Stomach (tissue), 8 donors: ENCODE measurements at regions not wholly inside any gene's neighbourhood (a gene's known extent, or its start where the extent isn't known, plus 50 kb on each side); places are given as distances from the start of the nearest gene placed in this dataset.
"Not testable (repeated sequence)": the region's sequence is repeated elsewhere in the genome, so short reads cannot be mapped to it uniquely, and the experiment has no call there.

Experiments
- DNase-seq, 2 donors: peaks; one replicate each; pipeline versions ENCODE4 v3.0.0 to v3.0.0-alpha.2; 2013 to 2019
- H3K27ac ChIP-seq, 5 donors: fragments of 200-600 bp in 4 of 5; sonication (generic) in 4 of 5; one replicate each; pipeline ENCODE4 v1.5.1; 2013 to 2019; ENCODE audit warnings: mild to moderate bottlenecking in 1 of 5, moderate library complexity in 1 of 5
- H3K27me3 ChIP-seq, 3 donors: fragments of 200-600 bp; sonication (generic); one replicate each; pipeline ENCODE4 v1.5.1; 2017 to 2019; ENCODE audit warnings: mixed run types in 1 of 3
- H3K36me3 ChIP-seq, 4 donors: fragments of 200-600 bp; sonication (generic); 1 replicate in 3 of 4; 2 replicates in 1 of 4; pipeline ENCODE4 v1.5.1; 2016 to 2019
- H3K4me1 ChIP-seq, 4 donors: fragments of 200-600 bp; sonication (generic); one replicate each; pipeline ENCODE4 v1.5.1; 2016 to 2019
- H3K4me3 ChIP-seq, 4 donors: fragments of 200-600 bp; sonication (generic) in 3 of 4; one replicate each; pipeline ENCODE4 v1.5.1; 2016 to 2019; ENCODE audit warnings: mild to moderate bottlenecking in 1 of 4
- H3K9me3 ChIP-seq, 4 donors: fragments of 200-600 bp; sonication (generic); one replicate each; pipeline ENCODE4 v1.5.1; 2016 to 2019
- EP300 ChIP-seq: sonication (generic); formaldehyde crosslinking; IDR thresholded peaks from one replicate; pipeline ENCODE4 v1.6.1; 2017; ENCODE audit warnings: antibody characterized with exemption
- POLR2A ChIP-seq, 4 donors: fragments of 450-650 bp; IDR thresholded peaks; one replicate each; pipeline ENCODE4 v1.6.1; 2016; ENCODE audit warnings: antibody characterized with exemption in 4 of 4, control low read depth in 2 of 4, mild to moderate bottlenecking in 1 of 4, moderate library complexity in 1 of 4
- POLR2AphosphoS5 ChIP-seq, 3 donors: sonication (generic); formaldehyde crosslinking; IDR thresholded peaks; one replicate each; pipeline ENCODE4 v1.6.1; 2016; ENCODE audit warnings: antibody characterized with exemption in 3 of 3
- WGBS, 5 donors: extraction: QIAGEN DNeasy Blood & Tissue Kit in 3 of 5; methylation state at CpG; one replicate each; pipeline versions ENCODE4 v1.1.5 to v1.1.7; 2013 to 2018; 5-methylcytosine and 5-hydroxymethylcytosine counted together
- intact Hi-C: fragments of 100-400 bp; cut with DNase I; formaldehyde crosslinking; loops from one replicate; pipeline ENCODE4 v1.15.1; 2023; ENCODE audit warnings: low total_unique reads
- TF ChIP-seq, protein P1 (sequence below), 7 experiments: fragments of 450-650 bp in 4 of 7; fragments of 200-600 bp in 3 of 7; sonication (generic) in 3 of 7; IDR thresholded peaks; one replicate each; pipeline ENCODE4 v1.5.1; 2016 to 2019; ENCODE audit warnings: antibody characterized with exemption in 7 of 7, control low read depth in 2 of 7, mild to moderate bottlenecking in 1 of 7
- donor health status: healthy with polysubstance abuse.
- donor health status: Bipolar disorder and iron deficiency.
- donor health status: healthy.

DNA sequence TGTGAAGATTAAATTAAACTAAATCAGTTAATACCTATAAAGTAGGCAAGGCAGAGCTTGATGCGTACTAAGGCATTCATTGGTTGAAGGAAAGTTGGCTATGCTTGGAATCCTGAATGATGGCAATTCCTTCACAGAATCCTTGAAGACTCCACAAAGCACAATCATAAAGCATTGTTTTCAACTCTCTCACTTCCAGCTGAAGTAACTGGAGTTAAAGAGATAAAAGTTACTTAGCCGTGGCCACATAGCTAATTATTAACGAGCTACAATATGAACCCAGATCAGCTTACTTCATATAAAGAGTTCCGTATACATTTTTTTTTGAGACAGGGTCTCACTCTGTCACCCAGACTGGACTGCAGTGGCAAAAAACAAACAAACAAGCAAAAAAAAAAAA lies 483.9 kb upstream of the DDX18 start:
- intact Hi-C loops: no loop called here
- 23 to 60% (median 53%) methylated on average over 4 of the region's 4 CpGs for WGBS, 5 donors
- no peaks in the 10 kb centered on the region for H3K36me3 ChIP-seq
- TF ChIP-seq POLR2A (IDR thresholded peaks at IDR 0.05) (no peak), POLR2AphosphoS5 (IDR thresholded peaks at IDR 0.05) (no peak), EP300 (no peak)
- TF ChIP-seq, protein P1, sequence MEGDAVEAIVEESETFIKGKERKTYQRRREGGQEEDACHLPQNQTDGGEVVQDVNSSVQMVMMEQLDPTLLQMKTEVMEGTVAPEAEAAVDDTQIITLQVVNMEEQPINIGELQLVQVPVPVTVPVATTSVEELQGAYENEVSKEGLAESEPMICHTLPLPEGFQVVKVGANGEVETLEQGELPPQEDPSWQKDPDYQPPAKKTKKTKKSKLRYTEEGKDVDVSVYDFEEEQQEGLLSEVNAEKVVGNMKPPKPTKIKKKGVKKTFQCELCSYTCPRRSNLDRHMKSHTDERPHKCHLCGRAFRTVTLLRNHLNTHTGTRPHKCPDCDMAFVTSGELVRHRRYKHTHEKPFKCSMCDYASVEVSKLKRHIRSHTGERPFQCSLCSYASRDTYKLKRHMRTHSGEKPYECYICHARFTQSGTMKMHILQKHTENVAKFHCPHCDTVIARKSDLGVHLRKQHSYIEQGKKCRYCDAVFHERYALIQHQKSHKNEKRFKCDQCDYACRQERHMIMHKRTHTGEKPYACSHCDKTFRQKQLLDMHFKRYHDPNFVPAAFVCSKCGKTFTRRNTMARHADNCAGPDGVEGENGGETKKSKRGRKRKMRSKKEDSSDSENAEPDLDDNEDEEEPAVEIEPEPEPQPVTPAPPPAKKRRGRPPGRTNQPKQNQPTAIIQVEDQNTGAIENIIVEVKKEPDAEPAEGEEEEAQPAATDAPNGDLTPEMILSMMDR (IDR thresholded peaks at IDR 0.05): no peak
- H3K4me1 ChIP-seq: no peaks in the 10 kb centered on the region
- H3K27me3 ChIP-seq: no peaks in the 10 kb centered on the region
- no peak overlapping the region for H3K4me3 ChIP-seq
- DNase-seq: peak in 1 of 2 donors; percentile 24
- H3K27ac ChIP-seq: no peak overlapping the region
- H3K9me3 ChIP-seq: no peaks in the 10 kb centered on the region

DNA sequence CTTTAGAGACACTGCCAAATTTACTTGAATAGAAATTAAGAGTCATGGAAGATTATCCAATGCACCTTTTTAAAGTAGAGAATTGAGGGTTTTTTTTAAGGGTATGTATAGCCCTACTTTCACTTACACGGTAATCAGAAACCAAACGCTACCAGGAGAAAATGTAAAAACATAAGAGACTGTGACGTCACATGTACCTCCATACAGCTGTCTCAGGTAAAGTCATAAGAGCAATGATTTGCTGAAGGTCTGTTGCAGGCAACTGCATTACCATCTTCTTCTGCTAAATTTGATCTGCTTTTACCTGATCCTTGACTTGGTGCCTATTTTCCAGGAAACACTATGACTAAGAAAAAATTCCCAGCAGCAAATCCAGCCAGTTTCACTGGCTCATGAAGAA lies 478.5 kb upstream of the DDX18 start:
- H3K9me3 ChIP-seq: no peaks in the 10 kb centered on the region
- no peak overlapping the region for H3K27ac ChIP-seq
- intact Hi-C loops: no loop called here
- H3K27me3 ChIP-seq: no peaks in the 10 kb centered on the region
- no peaks in the 10 kb centered on the region for H3K36me3 ChIP-seq
- DNase-seq: no peak
- WGBS, 5 donors: 86 to 96% (median 95%) methylated on average over 3 of the region's 3 CpGs
- H3K4me3 ChIP-seq: no peak overlapping the region
- TF ChIP-seq POLR2AphosphoS5 (IDR thresholded peaks at IDR 0.05): no peak
- TF ChIP-seq EP300: no peak
- TF ChIP-seq POLR2A (IDR thresholded peaks at IDR 0.05): no peak
- TF ChIP-seq, protein P1 (IDR thresholded peaks at IDR 0.05): no peak
- H3K4me1 ChIP-seq: no peaks in the 10 kb centered on the region

DNA sequence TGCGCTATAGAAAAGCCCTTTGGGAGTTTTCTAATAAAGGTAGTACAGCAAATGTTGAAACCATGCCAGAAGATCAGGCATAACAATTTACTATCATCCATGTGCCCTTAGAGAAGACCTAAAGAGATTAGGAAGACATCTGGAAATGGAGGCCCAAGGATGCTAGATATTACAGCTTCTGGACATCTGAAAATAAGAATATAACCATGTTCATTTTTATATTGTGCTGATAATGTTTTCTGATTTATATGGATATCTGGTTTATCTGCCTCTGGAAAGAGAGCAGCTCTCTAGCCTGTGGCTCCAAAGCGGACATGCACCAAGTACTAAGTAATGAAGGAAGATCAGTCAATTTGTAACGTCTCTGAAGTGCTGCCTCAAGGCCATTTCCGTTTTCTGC lies 478.0 kb upstream of the DDX18 start:
- Histone ChIP-seq H3K36me3 (no peaks in the 10 kb centered on the region), H3K4me3 (no peak overlapping the region), H3K4me1 (no peaks in the 10 kb centered on the region), H3K9me3 (no peaks in the 10 kb centered on the region), H3K27me3 (no peaks in the 10 kb centered on the region), H3K27ac (no peak overlapping the region)
- TF ChIP-seq, protein P1 (IDR thresholded peaks at IDR 0.05): no peak
- TF ChIP-seq POLR2A (IDR thresholded peaks at IDR 0.05) (no peak), EP300 (no peak), POLR2AphosphoS5 (IDR thresholded peaks at IDR 0.05) (no peak)
- WGBS, 5 donors: 68 to 86% (median 75%) methylated on average over 4 of the region's 4 CpGs
- intact Hi-C loops: no loop called here
- DNase-seq: no peak

DNA sequence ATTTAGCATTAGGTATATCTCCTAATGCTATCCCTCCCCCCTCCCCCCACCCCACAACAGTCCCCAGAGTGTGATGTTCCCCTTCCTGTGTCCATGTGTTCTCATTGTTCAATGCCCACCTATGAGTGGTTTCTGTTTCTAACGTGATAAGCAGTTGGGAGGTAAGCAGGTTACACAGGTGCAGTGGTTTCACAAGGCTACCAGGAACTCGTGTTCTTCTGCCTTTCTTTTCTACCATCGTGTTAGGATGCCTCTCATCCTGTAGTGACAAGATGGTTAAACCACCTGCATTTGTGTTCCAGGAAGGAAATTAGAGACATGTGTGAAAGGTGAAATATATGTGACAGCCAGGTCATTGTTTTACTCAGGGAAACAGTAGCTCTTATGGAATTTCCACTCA lies 476.5 kb upstream of the DDX18 start:
- DNase-seq, intact Hi-C loops, H3K9me3 ChIP-seq, H3K4me3 ChIP-seq, H3K27ac ChIP-seq, H3K27me3 ChIP-seq, H3K4me1 ChIP-seq, H3K36me3 ChIP-seq: not testable (repeated sequence)
- 59 to 75% (median 63%) methylated on average over 3 of the region's 3 CpGs for WGBS, 5 donors

DNA sequence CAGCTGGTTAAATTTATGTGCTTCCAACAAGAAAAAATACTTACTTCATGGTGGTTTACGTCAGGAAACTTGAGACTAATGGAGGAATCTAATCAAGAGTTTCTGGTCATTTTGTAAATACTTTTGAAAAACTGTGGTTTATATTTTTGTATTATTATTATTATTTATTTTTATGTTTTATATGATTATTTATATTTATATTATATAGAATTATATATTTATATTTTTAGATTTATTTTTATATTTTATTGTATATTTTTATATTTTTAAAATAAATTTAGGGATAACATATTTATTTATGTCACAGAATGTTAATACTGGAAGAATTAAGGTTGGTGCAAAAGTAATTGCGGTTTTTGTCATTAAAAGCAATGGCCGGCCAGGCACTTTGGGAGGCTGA lies 474.5 kb upstream of the DDX18 start:
- 83 to 88% (median 85%) methylated on average over 3 of the region's 3 CpGs for WGBS, 5 donors
- no peak overlapping the region for H3K27ac ChIP-seq
- no peaks in the 10 kb centered on the region for H3K36me3 ChIP-seq
- no peaks in the 10 kb centered on the region for H3K4me1 ChIP-seq
- no peak for DNase-seq
- TF ChIP-seq POLR2AphosphoS5 (IDR thresholded peaks at IDR 0.05): no peak
- TF ChIP-seq, protein P1 (IDR thresholded peaks at IDR 0.05): no peak
- no peak for TF ChIP-seq EP300
- TF ChIP-seq POLR2A (IDR thresholded peaks at IDR 0.05): no peak
- intact Hi-C loops: no loop called here
- H3K27me3 ChIP-seq: no peaks in the 10 kb centered on the region
- no peak overlapping the region for H3K4me3 ChIP-seq
- no peaks in the 10 kb centered on the region for H3K9me3 ChIP-seq
